Stimulated activated CD4-positive, alpha-beta T cell treated with anti-CD3 and anti-CD28 coated beads, Interleukin-15, amount 100 ng/mL, for 48 hours (primary cell): ENCODE measurements at regions not wholly inside any gene's neighbourhood (a gene's known extent, or its start where the extent isn't known, plus 50 kb on each side); places are given as distances from the start of the nearest gene placed in this dataset.

Experiments used
- DNase-seq, 2 donors: peaks; one replicate each; pipeline ENCODE4 v3.0.0-alpha.2; 2020; ENCODE audit warnings: low read depth in 2 of 2

DNA sequence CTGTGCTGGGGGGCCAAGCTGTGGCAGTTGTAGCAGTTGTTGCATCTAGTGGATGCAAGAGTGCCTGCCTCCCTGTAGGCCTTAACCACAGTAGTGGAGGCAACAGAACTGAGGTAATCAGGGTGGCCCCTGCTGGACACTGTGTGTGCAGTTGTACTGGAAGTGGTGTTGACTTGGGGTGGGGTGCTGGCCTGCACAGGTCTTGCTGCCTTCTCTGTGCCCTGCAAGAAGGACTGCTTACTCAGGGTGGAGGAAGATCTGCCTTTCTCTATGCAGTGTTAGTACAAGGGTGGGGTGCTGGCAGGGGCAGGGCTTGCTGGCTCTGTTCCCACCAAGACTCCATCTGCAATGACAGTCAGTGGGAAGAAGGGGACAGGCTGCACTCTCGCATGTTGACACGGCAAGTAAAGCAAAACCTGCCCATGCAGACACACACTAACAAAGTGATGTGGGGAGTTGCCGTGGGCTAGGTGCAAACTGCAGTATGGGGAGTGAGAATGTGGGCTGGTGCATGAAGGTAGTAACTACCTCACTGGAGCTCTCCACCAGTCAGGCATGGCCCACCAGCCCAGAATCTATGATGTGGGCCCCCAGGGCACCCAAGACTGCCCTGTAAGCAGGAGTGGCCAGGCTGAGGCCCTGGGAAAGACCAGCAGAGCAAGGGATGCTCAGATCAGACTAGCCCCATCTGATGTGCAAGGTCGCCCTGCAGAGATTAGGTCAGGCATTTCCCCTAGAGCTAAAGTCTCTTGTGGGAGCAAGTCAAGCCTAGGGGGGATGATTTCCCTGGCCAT is 594.9 kb downstream of the TECRL start:
- DNase-seq: no peak

DNA sequence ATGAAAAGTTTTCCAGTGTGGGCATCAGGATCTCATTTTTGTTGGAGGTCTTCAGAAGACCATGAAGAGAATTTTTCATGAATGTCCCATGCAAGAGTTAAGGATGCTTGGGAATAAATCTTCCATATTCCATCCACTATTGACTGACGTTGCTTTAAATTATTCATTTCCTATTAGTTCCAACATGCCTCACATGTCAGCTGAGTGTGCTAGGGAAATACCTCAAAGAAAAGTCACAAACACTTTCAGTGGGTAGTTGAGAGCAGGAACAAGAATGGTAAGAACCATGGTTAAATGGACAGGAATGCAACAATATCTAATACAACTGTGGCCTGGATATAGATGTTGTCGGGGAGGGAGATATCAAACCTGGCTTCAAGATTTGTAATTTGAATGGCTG is 610.1 kb downstream of the TECRL start:
- no peak for DNase-seq

DNA sequence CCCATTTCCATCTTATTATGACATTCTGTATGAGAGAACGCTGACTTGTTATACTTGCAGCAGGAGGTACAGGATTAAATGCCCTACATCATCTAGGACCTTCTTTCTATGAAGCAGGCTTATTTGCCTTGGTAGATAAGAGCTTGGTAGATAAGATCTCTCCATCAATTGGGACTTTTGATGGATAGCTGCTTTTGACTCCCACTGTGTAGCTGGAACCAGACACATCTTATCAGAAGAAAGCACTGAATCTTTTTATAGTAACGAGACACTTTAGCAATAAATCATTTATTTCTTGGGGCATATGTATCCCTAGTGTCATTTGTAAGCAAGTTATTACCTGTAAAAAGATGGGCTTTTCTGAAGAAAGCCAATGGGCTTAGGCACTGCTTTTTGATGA is 613.9 kb downstream of the TECRL start:
- DNase-seq: no peak

DNA sequence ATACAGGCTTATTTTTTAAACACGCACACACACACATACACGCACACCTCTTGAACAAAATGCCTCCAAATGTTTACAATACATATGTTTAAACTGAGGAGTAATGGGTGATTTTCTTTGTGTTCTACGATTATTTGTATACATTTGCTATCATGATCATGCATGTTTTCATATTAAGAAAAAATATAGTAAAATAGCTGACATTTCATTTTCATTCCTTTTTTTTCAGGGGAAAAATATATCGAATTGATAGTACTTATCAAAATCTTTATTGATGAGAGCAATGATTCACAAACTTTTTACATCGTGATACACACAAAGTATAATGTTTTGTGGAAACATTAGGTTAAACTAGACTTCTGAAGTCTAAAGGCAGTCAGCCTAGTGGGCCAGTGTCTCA is 618.9 kb downstream of the TECRL start:
- no peak for DNase-seq

DNA sequence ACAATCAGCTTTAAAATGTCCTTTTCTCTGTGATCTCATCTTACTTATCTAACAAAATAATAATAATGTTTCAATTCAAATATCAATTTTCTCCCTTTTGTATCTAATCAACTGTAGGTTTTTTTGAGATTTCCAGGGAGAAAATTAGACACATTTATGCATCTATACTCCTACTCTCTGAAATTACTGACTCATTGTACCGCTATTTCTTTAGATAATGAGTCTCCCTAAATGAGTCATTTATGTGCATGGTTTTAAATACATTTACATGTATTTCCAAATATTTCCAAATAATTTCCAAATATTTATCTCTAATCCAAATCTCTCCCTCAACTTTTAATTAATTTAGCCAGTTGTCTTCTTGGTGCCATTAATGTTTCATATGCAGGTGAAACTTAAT is 621.0 kb downstream of the TECRL start:
- no peak for DNase-seq

GRCh38 chr4:63787326-63787725 is 621.9 kb downstream of the TECRL start:
- DNase-seq: no peak

- no peak for DNase-seq
Measured at GRCh38 chr4:63786171-63786570, 623.1 kb downstream of the TECRL start.

DNA sequence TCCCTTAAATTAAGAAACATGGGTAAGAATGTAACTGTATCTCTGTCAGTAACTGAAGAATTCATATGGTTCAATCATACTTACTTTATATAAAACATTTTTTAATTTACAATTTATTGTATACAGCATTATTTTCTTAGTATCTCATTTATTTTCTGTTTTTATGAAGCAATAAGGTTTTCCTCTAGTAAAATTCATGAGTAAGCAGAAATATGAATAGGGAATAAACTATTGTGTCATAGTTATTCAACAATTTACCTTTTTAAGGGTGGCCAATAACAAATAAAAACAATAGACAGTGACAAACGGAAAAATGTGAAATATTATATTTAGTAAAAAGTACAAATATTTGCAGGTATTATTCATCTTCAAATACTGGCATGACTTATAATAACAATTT is 624.4 kb downstream of the TECRL start:
- no peak for DNase-seq

GRCh38 chr4:63777601-63778000 is 631.6 kb downstream of the TECRL start:
- DNase-seq: no peak

DNA sequence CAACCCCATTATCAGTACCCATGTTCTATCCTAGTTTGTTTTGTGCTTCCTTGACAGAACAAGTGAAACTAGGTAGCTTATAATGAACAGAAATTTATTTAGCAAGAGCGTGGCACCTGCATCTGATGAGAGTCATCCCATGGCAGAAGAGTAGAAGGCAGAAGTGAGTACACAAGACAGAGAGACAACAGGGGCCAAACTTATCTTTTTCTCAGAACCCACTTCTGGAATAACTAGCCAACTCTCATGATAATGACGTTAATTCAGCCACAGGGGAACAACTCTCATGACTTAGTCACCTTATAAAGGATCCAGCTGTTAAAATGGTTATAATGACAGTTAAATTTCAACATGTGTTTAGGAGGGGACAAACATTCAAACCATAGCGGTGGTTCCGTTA is 644.9 kb downstream of the TECRL start:
- DNase-seq: no peak

- no peak for DNase-seq
Measured at GRCh38 chr4:63757929-63758328, 651.3 kb downstream of the TECRL start.

DNA sequence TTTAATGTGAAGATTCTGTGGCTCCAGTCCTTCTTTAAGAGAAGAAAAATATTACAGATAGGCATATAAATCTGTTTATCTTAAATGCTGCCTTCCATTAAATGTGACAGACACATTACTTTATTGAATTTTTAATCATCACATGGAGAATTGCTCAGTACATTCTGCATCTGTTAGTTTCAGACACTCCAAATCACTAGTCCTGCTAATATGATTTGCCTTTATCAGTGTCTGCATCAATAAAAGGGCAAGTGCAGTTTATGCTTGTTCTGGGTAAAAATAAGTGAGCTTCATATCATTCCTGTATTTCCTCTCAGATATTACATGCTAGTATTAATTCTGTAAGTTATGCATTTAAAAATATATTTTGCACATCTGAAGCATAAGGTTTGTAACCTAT is 666.4 kb downstream of the TECRL start:
- no peak for DNase-seq

- DNase-seq: no peak
Measured at GRCh38 chr4:63729519-63729918, 679.7 kb downstream of the TECRL start.

- no peak for DNase-seq
Measured at GRCh38 chr4:63728480-63729177, 680.6 kb downstream of the TECRL start.

GRCh38 chr4:63717384-63717783 is 691.9 kb downstream of the TECRL start:
- no peak for DNase-seq

DNA sequence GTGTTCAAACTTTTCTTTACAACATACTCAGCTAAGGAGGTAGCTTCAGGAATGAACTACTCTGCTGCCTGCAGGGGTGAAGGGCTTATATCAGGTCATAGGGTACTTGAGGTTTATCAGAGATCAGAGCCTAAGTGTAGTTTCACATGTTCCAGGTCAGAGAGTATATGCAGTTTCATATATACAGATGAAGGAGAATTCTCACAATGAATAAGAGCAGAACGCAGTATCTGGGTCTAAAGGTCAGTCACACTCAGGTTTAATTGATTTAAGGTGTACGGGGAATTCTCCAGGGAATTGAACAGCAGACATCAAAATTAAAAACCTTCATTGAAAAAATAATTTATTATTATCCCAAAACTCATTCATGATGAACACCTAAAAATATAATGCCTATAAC is 700.6 kb downstream of the TECRL start:
- DNase-seq: no peak

DNA sequence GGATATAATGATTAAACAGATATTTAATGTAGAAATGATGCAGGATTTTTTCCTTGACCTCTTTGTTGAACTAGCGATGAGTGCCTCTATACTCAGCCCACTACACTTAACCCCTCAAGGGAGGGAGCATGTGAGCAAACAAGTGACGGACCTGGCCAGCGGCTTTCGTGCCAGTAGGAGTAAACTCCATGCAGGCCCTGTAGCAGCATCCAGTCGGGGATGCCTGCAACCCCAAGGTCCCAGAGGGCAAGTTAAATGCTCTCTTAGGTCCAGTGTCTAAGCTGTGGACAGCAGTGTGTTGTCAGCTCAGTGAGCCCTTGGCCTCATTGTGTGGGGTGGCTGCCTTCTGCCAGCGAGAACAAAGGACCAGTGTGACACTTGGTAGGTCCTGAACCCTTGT is 708.7 kb downstream of the TECRL start:
- no peak for DNase-seq

GRCh38 chr4:63693321-63693720 is 715.9 kb downstream of the TECRL start:
- DNase-seq: no peak

DNA sequence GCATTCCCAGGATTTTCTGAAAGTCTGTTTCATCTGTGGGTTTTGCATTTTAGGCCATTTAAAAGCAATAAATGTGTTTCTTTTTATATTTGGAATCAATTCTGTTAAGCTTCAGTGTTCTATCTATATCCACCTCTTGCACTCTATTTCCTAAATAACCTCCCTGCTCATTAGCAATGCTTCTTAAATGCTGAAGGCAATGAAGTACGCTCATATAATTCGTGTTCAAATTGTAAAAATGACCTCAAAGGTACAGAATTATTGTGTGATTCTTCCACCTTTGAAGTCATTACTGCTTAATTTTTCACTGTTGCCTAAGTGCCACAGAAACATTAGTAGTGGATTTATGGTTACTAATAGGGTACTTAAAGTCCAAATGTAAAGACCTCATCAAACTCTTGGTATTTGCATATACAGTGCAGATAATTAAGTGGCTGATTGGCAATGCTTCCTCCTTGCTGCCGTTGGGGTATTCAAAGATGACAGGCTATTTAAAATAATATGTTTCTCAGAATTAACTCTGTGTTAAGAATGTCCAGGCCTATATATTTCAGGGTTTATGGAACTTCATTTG is 730.8 kb downstream of the TECRL start:
- no peak for DNase-seq

DNA sequence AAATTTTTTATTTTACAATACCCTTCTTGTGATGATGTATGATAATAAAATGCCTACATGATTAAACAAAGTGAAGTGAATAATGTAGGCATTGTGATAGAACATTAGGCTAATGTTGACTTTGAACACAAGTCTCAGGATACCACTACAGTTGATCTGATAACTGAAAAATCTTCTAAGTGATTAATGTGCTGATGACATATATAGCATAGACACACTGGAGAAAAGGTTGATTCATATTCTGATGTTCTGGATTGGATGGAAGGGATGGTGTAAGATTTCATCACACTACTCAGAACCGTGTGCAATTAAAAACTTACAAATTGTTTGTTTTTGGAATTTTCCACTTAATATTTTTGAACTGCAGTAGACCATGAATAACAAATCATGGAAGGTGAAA is 738.5 kb downstream of the TECRL start:
- DNase-seq: no peak

DNA sequence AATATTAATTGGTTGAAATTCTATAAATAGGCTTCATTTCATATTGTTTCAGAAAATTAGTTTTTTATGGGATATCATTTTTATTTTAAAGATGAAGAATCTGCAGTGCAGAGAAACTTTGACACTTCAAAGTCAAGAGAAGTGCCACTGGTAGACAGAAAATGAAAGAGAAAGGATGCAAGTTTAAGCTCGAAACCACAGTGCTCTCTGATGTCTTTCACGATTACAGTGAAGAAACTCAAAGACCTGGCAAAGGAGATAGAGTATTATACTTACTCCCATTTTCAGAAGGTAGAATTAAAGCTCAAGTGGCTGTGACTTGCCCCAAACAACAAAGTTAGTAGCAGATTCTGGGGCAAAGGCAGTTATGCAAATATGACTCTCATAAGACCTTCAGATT is 745.4 kb downstream of the TECRL start:
- no peak for DNase-seq

DNA sequence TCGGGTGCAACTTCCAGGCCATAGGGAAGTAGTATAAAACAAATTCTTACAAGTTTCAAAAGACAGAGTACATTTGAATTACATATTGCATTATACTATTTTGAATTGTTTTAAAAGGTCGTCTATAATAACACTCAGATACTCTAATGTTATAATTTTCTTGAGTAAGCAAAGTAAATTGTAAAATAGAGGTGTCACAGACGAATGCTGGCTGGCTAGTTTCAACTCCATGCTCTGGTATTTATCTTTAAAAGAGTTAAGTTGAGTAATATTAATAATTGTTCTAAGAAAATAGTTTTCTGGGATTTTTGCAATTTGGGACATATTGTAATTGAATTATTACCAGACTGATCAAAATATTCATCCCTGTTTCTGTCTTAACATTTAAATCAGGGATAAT is 764.9 kb downstream of the TECRL start:
- DNase-seq: no peak

GRCh38 chr4:63637270-63637669 is 772.0 kb downstream of the TECRL start:
- no peak for DNase-seq
